Activated CD4-positive, CD25-positive, alpha-beta regulatory T cell treated with anti-CD3 and anti-CD28 coated beads, Interleukin-2, amount 50 U/mL, for 16 hours (primary cell): ENCODE measurements at regions not wholly inside any gene's neighbourhood (a gene's known extent, or its start where the extent isn't known, plus 50 kb on each side); places are given as distances from the start of the nearest gene placed in this dataset.
"Not testable (repeated sequence)": the region's sequence is repeated elsewhere in the genome, so short reads cannot be mapped to it uniquely, and the experiment has no call there.

Experiments
- DNase-seq: peaks from one replicate; pipeline ENCODE4 v3.0.0-alpha.2; 2020; ENCODE audit warnings: low read depth, low spot score

- no peak for DNase-seq
Observed at GRCh38 chr16:85525420-85526184, 87.5 kb upstream of the GSE1 start.

- no peak for DNase-seq
Observed at GRCh38 chr16:85526185-85526974, 86.7 kb upstream of the GSE1 start.

- no peak for DNase-seq
Observed at GRCh38 chr16:85527042-85527766, 85.9 kb upstream of the GSE1 start.

GRCh38 chr16:85527767-85528297, 85.3 kb upstream of the GSE1 start:
- DNase-seq, result no peak

GRCh38 chr16:85528528-85529387, 84.4 kb upstream of the GSE1 start:
- no peak for DNase-seq

- DNase-seq, result no peak
Observed at GRCh38 chr16:85529489-85530369, 83.4 kb upstream of the GSE1 start.

- DNase-seq, result no peak
Observed at GRCh38 chr16:85530370-85530739, 82.8 kb upstream of the GSE1 start.

- no peak for DNase-seq
Observed at GRCh38 chr16:85531516-85531915, 81.6 kb upstream of the GSE1 start.

- DNase-seq, result no peak
Observed at GRCh38 chr16:85532147-85532546, 81.0 kb upstream of the GSE1 start.

GRCh38 chr16:85533593-85533992, 79.5 kb upstream of the GSE1 start:
- DNase-seq, result not testable (repeated sequence)

GRCh38 chr16:85534536-85535351, 78.4 kb upstream of the GSE1 start:
- DNase-seq, result no peak

GRCh38 chr16:85535352-85536072, 77.6 kb upstream of the GSE1 start:
- DNase-seq, result no peak

- no peak for DNase-seq
Observed at GRCh38 chr16:85536073-85536410, 77.1 kb upstream of the GSE1 start.

- no peak for DNase-seq
Observed at GRCh38 chr16:85536411-85537330, 76.5 kb upstream of the GSE1 start.

GRCh38 chr16:85537331-85537788, 75.8 kb upstream of the GSE1 start:
- DNase-seq, result no peak

- no peak for DNase-seq
Observed at GRCh38 chr16:85537795-85538401, 75.2 kb upstream of the GSE1 start.

- DNase-seq, result no peak
Observed at GRCh38 chr16:85539084-85539483, 74.0 kb upstream of the GSE1 start.
